ENCODE measurements at regions not wholly inside any gene's neighbourhood (a gene's known extent, or its start where the extent isn't known, plus 50 kb on each side); places are given as distances from the start of the nearest gene placed in this dataset.

- H2BK12ac ChIP-seq (ENCODE audit: insufficient read length, low read depth, low read length): no peak overlapping the region
- no peaks in the 10 kb centered on the region for H3K4me1 ChIP-seq (ENCODE audit: insufficient read depth, low read length)
- H3K18ac ChIP-seq (ENCODE audit: insufficient read length, low read depth, low read length): no peak overlapping the region
- no peaks in the 10 kb centered on the region for H3K79me1 ChIP-seq (ENCODE audit: insufficient read depth, low read depth, low read length, poor library complexity, severe bottlenecking)
- TF ChIP-seq CTCF (conservative IDR thresholded peaks at IDR 0.05): no peak
- no peak overlapping the region for H3K4ac ChIP-seq (ENCODE audit: low read depth, low read length)
- H3K79me2 ChIP-seq (ENCODE audit: insufficient read depth, low read length): no peaks in the 10 kb centered on the region
- H3K27me3 ChIP-seq (ENCODE audit: insufficient read depth, low read length): no peaks in the 10 kb centered on the region
- Mint-ChIP-seq H3K27ac (no peak overlapping the region), H3K9me3 (no peaks in the 10 kb centered on the region), H3K4me1 (0 out of 4 replicates have a peak, but pooled peaks cover 0 to 4% of the 10 kb centered on the region in 2 experiments), H3K4me3 (no peak overlapping the region), H3K36me3 (ENCODE audit: insufficient read depth in 1 of 3, low read depth in 3 of 3) (no peaks in the 10 kb centered on the region; a peak in 1 of 7 replicates), H3K27me3 (ENCODE audit: low read depth) (no peaks in the 10 kb centered on the region)
- WGBS (ENCODE audit: extremely low coverage, insufficient read length, low lambda C conversion rate): no CpG with 5 or more reads among the region's 1 CpG
- H3K23me2 ChIP-seq (ENCODE audit: insufficient read length, low read depth, low read length, poor library complexity, severe bottlenecking): no peaks in the 10 kb centered on the region
- H3K23ac ChIP-seq (ENCODE audit: insufficient read length, low read depth, low read length): no peak overlapping the region
- H3K14ac ChIP-seq (ENCODE audit: insufficient read depth, low read length): no peak overlapping the region
- H4K8ac ChIP-seq (replicated peaks; ENCODE audit: insufficient read length, low read depth, low read length): no peak overlapping the region
- no peak overlapping the region for H4K91ac ChIP-seq (ENCODE audit: insufficient read length, low read depth, low read length)
- H2AK5ac ChIP-seq (ENCODE audit: insufficient read length, low read length): no peak overlapping the region
- no peak overlapping the region for H3K56ac ChIP-seq (ENCODE audit: insufficient read length, low read depth, low read length)
- no peak for DNase-seq
- no peak overlapping the region for H4K5ac ChIP-seq (ENCODE audit: insufficient read length, low read depth, low read length)
- H2BK5ac ChIP-seq (ENCODE audit: insufficient read length, low read length): no peak overlapping the region
- H3K9me3 ChIP-seq (ENCODE audit: control insufficient read depth, low read depth, low read length): no peaks in the 10 kb centered on the region
- H4K20me1 ChIP-seq (ENCODE audit: control insufficient read depth, insufficient read depth, insufficient read length): no peaks in the 10 kb centered on the region
- no peak overlapping the region for H2AFZ ChIP-seq (ENCODE audit: low read length)
- no peak overlapping the region for H3K4me2 ChIP-seq (ENCODE audit: insufficient read depth, insufficient read length, low read length)
- no peak overlapping the region for H2BK120ac ChIP-seq (ENCODE audit: low read depth, low read length, poor library complexity, severe bottlenecking)
- no peak overlapping the region for H2BK20ac ChIP-seq (ENCODE audit: low read depth, low read length, poor library complexity, severe bottlenecking)
- H2BK15ac ChIP-seq (ENCODE audit: low read depth, low read length): no peak overlapping the region
- H3K9ac ChIP-seq (ENCODE audit: extremely low read depth, insufficient read length, low read length): no peak overlapping the region
- no peak overlapping the region for H3T11ph ChIP-seq (ENCODE audit: low read length)
- H3K27ac ChIP-seq (ENCODE audit: insufficient read length, low read depth, low read length): no peak overlapping the region
These were observed 152.1 kb downstream of the SLIT2 start for GRCh38 chr4:20403846-20404245.
